ENCODE measurements at regions not wholly inside any gene's neighbourhood (a gene's known extent, or its start where the extent isn't known, plus 50 kb on each side); places are given as distances from the start of the nearest gene placed in this dataset.

- DNase-seq = no peak
Measured at GRCh38 chr3:76551739-76552138, 488.2 kb upstream of the ROBO2 start.

GRCh38 chr3:76552653-76553052 is 487.2 kb upstream of the ROBO2 start:
- DNase-seq = no peak

GRCh38 chr3:76554707-76555106 is 485.2 kb upstream of the ROBO2 start:
- no peak for DNase-seq

- no peak for DNase-seq
Measured at GRCh38 chr3:76561494-76562236, 478.2 kb upstream of the ROBO2 start.

GRCh38 chr3:76565496-76566210 is 474.2 kb upstream of the ROBO2 start:
- DNase-seq = no peak

- no peak for DNase-seq
Measured at GRCh38 chr3:76566211-76566534, 473.7 kb upstream of the ROBO2 start.

GRCh38 chr3:76566904-76567303 is 473.0 kb upstream of the ROBO2 start:
- DNase-seq = no peak

- DNase-seq = peak; percentile 16
Measured at GRCh38 chr3:76570436-76571057, 469.4 kb upstream of the ROBO2 start.

- no peak for DNase-seq
Measured at GRCh38 chr3:76576201-76576600, 463.7 kb upstream of the ROBO2 start.

- no peak for DNase-seq
Measured at GRCh38 chr3:76582098-76582497, 457.8 kb upstream of the ROBO2 start.

GRCh38 chr3:76582632-76583378 is 457.1 kb upstream of the ROBO2 start:
- DNase-seq = no peak

- peak; percentile 3 for DNase-seq
Measured at GRCh38 chr3:76585794-76586392, 454.0 kb upstream of the ROBO2 start.

GRCh38 chr3:76586471-76586870 is 453.4 kb upstream of the ROBO2 start:
- no peak for DNase-seq

- DNase-seq = no peak
Measured at GRCh38 chr3:76610150-76610549, 429.7 kb upstream of the ROBO2 start.

GRCh38 chr3:76615719-76616118 is 424.2 kb upstream of the ROBO2 start:
- DNase-seq = no peak

- DNase-seq = no peak
Measured at GRCh38 chr3:76624164-76624563, 415.7 kb upstream of the ROBO2 start.

GRCh38 chr3:76627236-76627635 is 412.7 kb upstream of the ROBO2 start:
- DNase-seq = no peak

- DNase-seq = no peak
Measured at GRCh38 chr3:76631251-76631650, 408.6 kb upstream of the ROBO2 start.

- DNase-seq = no peak
Measured at GRCh38 chr3:76638006-76638405, 401.9 kb upstream of the ROBO2 start.

- no peak for DNase-seq
Measured at GRCh38 chr3:76643623-76644304, 396.1 kb upstream of the ROBO2 start.

GRCh38 chr3:76644305-76644675 is 395.6 kb upstream of the ROBO2 start:
- DNase-seq = no peak

GRCh38 chr3:76645724-76646123 is 394.2 kb upstream of the ROBO2 start:
- no peak for DNase-seq

Data from inflammatory macrophage treated with lipopolysaccharide for 4 hours (primary cell).